Osteocyte (in vitro differentiated cells): ENCODE measurements at regions not wholly inside any gene's neighbourhood (a gene's known extent, or its start where the extent isn't known, plus 50 kb on each side); places are given as distances from the start of the nearest gene placed in this dataset.

ENCODE experiments used
- DNase-seq: peaks from one replicate; pipeline ENCODE4 v3.0.0; 2021; ENCODE audit warnings: mixed read lengths; ENCODE audit not compliant: unreplicated experiment; ENCODE audit errors: extremely low spot score
- H3K27ac Mint-ChIP-seq: one replicate; pipeline ENCODE4 v1.8.0; 2021; ENCODE audit warnings: mild to moderate bottlenecking, mixed read lengths; ENCODE audit not compliant: unreplicated experiment
- H3K27me3 Mint-ChIP-seq: one replicate; pipeline ENCODE4 v1.8.0; 2021; ENCODE audit warnings: mixed read lengths; ENCODE audit not compliant: unreplicated experiment
- H3K36me3 Mint-ChIP-seq: one replicate; pipeline ENCODE4 v1.8.0; 2021; ENCODE audit warnings: mixed read lengths; ENCODE audit not compliant: unreplicated experiment
- H3K4me1 Mint-ChIP-seq: one replicate; pipeline ENCODE4 v1.8.0; 2021; ENCODE audit warnings: mixed read lengths; ENCODE audit not compliant: unreplicated experiment
- H3K4me3 Mint-ChIP-seq: one replicate; pipeline ENCODE4 v1.8.0; 2021; ENCODE audit warnings: mild to moderate bottlenecking, moderate library complexity, mixed read lengths; ENCODE audit not compliant: unreplicated experiment
- H3K9me3 Mint-ChIP-seq: one replicate; pipeline ENCODE4 v1.8.0; 2021; ENCODE audit warnings: mixed read lengths; ENCODE audit not compliant: unreplicated experiment
- CTCF ChIP-seq: fragments of 200-600 bp; sonication (generic); IDR thresholded peaks from 2 replicates; pipeline ENCODE4 v1.5.0; 2021; ENCODE audit warnings: antibody characterized with exemption, mild to moderate bottlenecking, moderate library complexity

GRCh38 chrX:39018541-39018940 lies 217.3 kb downstream of the MID1IP1 start:
- Mint-ChIP-seq H3K36me3 (no peaks in the 10 kb centered on the region), H3K9me3 (no peaks in the 10 kb centered on the region), H3K4me3 (no peak overlapping the region), H3K27ac (no peak overlapping the region), H3K4me1 (no peaks in the 10 kb centered on the region), H3K27me3 (no peaks in the 10 kb centered on the region)
- DNase-seq: no peak
- TF ChIP-seq CTCF: no peak

GRCh38 chrX:39019056-39019455 lies 217.8 kb downstream of the MID1IP1 start:
- H3K27ac Mint-ChIP-seq: no peak overlapping the region
- no peak overlapping the region for H3K4me3 Mint-ChIP-seq
- no peaks in the 10 kb centered on the region for H3K9me3 Mint-ChIP-seq

GRCh38 chrX:39020051-39020669 lies 218.9 kb downstream of the MID1IP1 start:
- H3K36me3 Mint-ChIP-seq: no peaks in the 10 kb centered on the region

More at GRCh38 chrX:39019056-39019455, 217.8 kb downstream of the MID1IP1 start:
- Mint-ChIP-seq H3K36me3 (no peaks in the 10 kb centered on the region), H3K27me3 (no peaks in the 10 kb centered on the region), H3K4me1 (no peaks in the 10 kb centered on the region)
- TF ChIP-seq CTCF: no peak
- no peak for DNase-seq

GRCh38 chrX:39022106-39022505 lies 220.8 kb downstream of the MID1IP1 start:
- no peak for TF ChIP-seq CTCF
- no peak for DNase-seq
- no peaks in the 10 kb centered on the region for H3K27me3 Mint-ChIP-seq

More at GRCh38 chrX:39020051-39020669, 218.9 kb downstream of the MID1IP1 start:
- H3K27ac Mint-ChIP-seq: no peak overlapping the region
- no peak overlapping the region for H3K4me3 Mint-ChIP-seq
- no peaks in the 10 kb centered on the region for H3K9me3 Mint-ChIP-seq
- no peaks in the 10 kb centered on the region for H3K4me1 Mint-ChIP-seq
- TF ChIP-seq CTCF: no peak
- DNase-seq: no peak
- no peaks in the 10 kb centered on the region for H3K27me3 Mint-ChIP-seq

GRCh38 chrX:39029221-39029620 lies 228.0 kb downstream of the MID1IP1 start:
- Mint-ChIP-seq H3K4me1 (no peaks in the 10 kb centered on the region), H3K27me3 (no peaks in the 10 kb centered on the region), H3K9me3 (peaks cover 38% of the 10 kb centered on the region), H3K27ac (no peak overlapping the region), H3K4me3 (no peak overlapping the region), H3K36me3 (no peaks in the 10 kb centered on the region)
- TF ChIP-seq CTCF: no peak
- no peak for DNase-seq

More at GRCh38 chrX:39022106-39022505, 220.8 kb downstream of the MID1IP1 start:
- Mint-ChIP-seq H3K36me3 (no peaks in the 10 kb centered on the region), H3K9me3 (peaks cover 6% of the 10 kb centered on the region), H3K4me3 (no peak overlapping the region), H3K27ac (no peak overlapping the region), H3K4me1 (no peaks in the 10 kb centered on the region)
